Activated CD4-positive, alpha-beta memory T cell treated with anti-CD3 and anti-CD28 coated beads, Interleukin-2, amount 10 ng/mL, durations not matched to agents 7 days and 5 days (primary cell): ENCODE measurements at regions not wholly inside any gene's neighbourhood (a gene's known extent, or its start where the extent isn't known, plus 50 kb on each side); places are given as distances from the start of the nearest gene placed in this dataset.
"Not testable (repeated sequence)": the region's sequence is repeated elsewhere in the genome, so short reads cannot be mapped to it uniquely, and the experiment has no call there.

Experiments used
- CTCF ChIA-PET: fragments of 350-600 bp; sonication (Branson Sonifier 250); formaldehyde crosslinking; loops from one replicate; lab custom pipeline; 2021; ENCODE audit warnings: antibody characterized with exemption, inconsistent platforms; lab: Charles Lee
- POLR2A ChIA-PET: fragments of 350-600 bp; sonication (Branson Sonifier 250); formaldehyde crosslinking; loops from one replicate; lab custom pipeline; 2021; ENCODE audit warnings: antibody characterized with exemption; lab: Charles Lee
- DNase-seq: peaks from one replicate; pipeline ENCODE4 v3.0.0-alpha.2; 2020
- H3K27ac Mint-ChIP-seq: one replicate; pipeline ENCODE4 v1.8.0; 2021; ENCODE audit warnings: mild to moderate bottlenecking, mixed read lengths
- H3K27me3 Mint-ChIP-seq: one replicate; pipeline ENCODE4 v1.8.0; 2021; ENCODE audit warnings: mixed read lengths
- H3K36me3 Mint-ChIP-seq: one replicate; pipeline ENCODE4 v1.8.0; 2021; ENCODE audit warnings: low read depth, mixed read lengths
- H3K4me1 Mint-ChIP-seq: one replicate; pipeline ENCODE4 v1.8.0; 2021; ENCODE audit warnings: mixed read lengths
- H3K4me3 Mint-ChIP-seq: one replicate; pipeline ENCODE4 v1.8.0; 2021; ENCODE audit warnings: mild to moderate bottlenecking, mixed read lengths
- H3K9me3 Mint-ChIP-seq: one replicate; pipeline ENCODE4 v1.8.0; 2021; ENCODE audit warnings: mixed read lengths

- POLR2A ChIA-PET = no interaction called here
- CTCF ChIA-PET = interaction anchor here (0.5 kb wide), 1 partner anchor 694 kb away, joined by 4 read pairs; no protein-coding TSS in a partner anchor
- Mint-ChIP-seq H3K27me3 (no peaks in the 10 kb centered on the region), H3K36me3 (no peaks in the 10 kb centered on the region), H3K4me1 (peaks cover 2% of the 10 kb centered on the region), H3K9me3 (no peaks in the 10 kb centered on the region), H3K4me3 (no peak overlapping the region), H3K27ac (no peak overlapping the region)
- DNase-seq = no peak
These were observed 364.4 kb downstream of the C16orf95 start for GRCh38 chr16:86952769-86953168.

- no peaks in the 10 kb centered on the region for H3K36me3 Mint-ChIP-seq
- ChIA-PET POLR2A (no interaction called here), CTCF (no interaction called here)
- peaks cover 2% of the 10 kb centered on the region for H3K4me1 Mint-ChIP-seq
- DNase-seq = no peak
- H3K27me3 Mint-ChIP-seq = no peaks in the 10 kb centered on the region
- no peak overlapping the region for H3K27ac Mint-ChIP-seq
- H3K9me3 Mint-ChIP-seq = no peaks in the 10 kb centered on the region
- H3K4me3 Mint-ChIP-seq = no peak overlapping the region
These were observed 363.4 kb downstream of the C16orf95 start for GRCh38 chr16:86953631-86954391.

- POLR2A ChIA-PET = no interaction called here
- CTCF ChIA-PET = interaction anchor here (1.0 kb wide), 1 partner anchor 108 kb away, joined by 3 read pairs; no protein-coding TSS in a partner anchor
- no peak overlapping the region for H3K4me3 Mint-ChIP-seq
These were observed 361.9 kb downstream of the C16orf95 start for GRCh38 chr16:86955136-86955855.

GRCh38 chr16:86956437-86956836 is 360.8 kb downstream of the C16orf95 start:
- Mint-ChIP-seq H3K4me3 (no peak overlapping the region), H3K4me1 (peaks cover 2% of the 10 kb centered on the region), H3K9me3 (no peaks in the 10 kb centered on the region), H3K27ac (no peak overlapping the region), H3K36me3 (no peaks in the 10 kb centered on the region), H3K27me3 (no peaks in the 10 kb centered on the region)
- ChIA-PET CTCF (no interaction called here), POLR2A (no interaction called here)
- no peak for DNase-seq

More at GRCh38 chr16:86955136-86955855, 361.9 kb downstream of the C16orf95 start:
- Mint-ChIP-seq H3K36me3 (no peaks in the 10 kb centered on the region), H3K27ac (no peak overlapping the region), H3K27me3 (no peaks in the 10 kb centered on the region), H3K4me1 (peaks cover 2% of the 10 kb centered on the region), H3K9me3 (no peaks in the 10 kb centered on the region)
- DNase-seq = no peak

GRCh38 chr16:86957662-86958198 is 359.5 kb downstream of the C16orf95 start:
- H3K27ac Mint-ChIP-seq, H3K4me1 Mint-ChIP-seq, H3K4me3 Mint-ChIP-seq, CTCF ChIA-PET, POLR2A ChIA-PET, DNase-seq, H3K27me3 Mint-ChIP-seq, H3K36me3 Mint-ChIP-seq, H3K9me3 Mint-ChIP-seq: not testable (repeated sequence)

GRCh38 chr16:86958423-86958822 is 358.8 kb downstream of the C16orf95 start:
- ChIA-PET CTCF (no interaction called here), POLR2A (no interaction called here)
- Mint-ChIP-seq H3K4me1 (peaks cover 2% of the 10 kb centered on the region), H3K4me3 (no peak overlapping the region), H3K27me3 (no peaks in the 10 kb centered on the region), H3K36me3 (no peaks in the 10 kb centered on the region), H3K9me3 (no peaks in the 10 kb centered on the region), H3K27ac (no peak overlapping the region)
- DNase-seq = no peak

- CTCF ChIA-PET = no interaction called here
- H3K4me3 Mint-ChIP-seq = no peak overlapping the region
- POLR2A ChIA-PET = no interaction called here
These were observed 358.0 kb downstream of the C16orf95 start for GRCh38 chr16:86959091-86959651.

GRCh38 chr16:86959729-86960128 is 357.5 kb downstream of the C16orf95 start:
- Mint-ChIP-seq H3K27ac (no peak overlapping the region), H3K9me3 (no peaks in the 10 kb centered on the region)
- CTCF ChIA-PET = no interaction called here

More at GRCh38 chr16:86959091-86959651, 358.0 kb downstream of the C16orf95 start:
- Mint-ChIP-seq H3K27me3 (no peaks in the 10 kb centered on the region), H3K9me3 (no peaks in the 10 kb centered on the region), H3K27ac (no peak overlapping the region), H3K4me1 (peaks cover 2% of the 10 kb centered on the region), H3K36me3 (no peaks in the 10 kb centered on the region)
- DNase-seq = no peak

GRCh38 chr16:86960266-86960665 is 356.9 kb downstream of the C16orf95 start:
- ChIA-PET CTCF (no interaction called here), POLR2A (no interaction called here)
- H3K36me3 Mint-ChIP-seq = no peaks in the 10 kb centered on the region
- H3K27me3 Mint-ChIP-seq = no peaks in the 10 kb centered on the region
- no peak overlapping the region for H3K4me3 Mint-ChIP-seq
- DNase-seq = no peak
- H3K4me1 Mint-ChIP-seq = peaks cover 2% of the 10 kb centered on the region
- H3K9me3 Mint-ChIP-seq = no peaks in the 10 kb centered on the region
- H3K27ac Mint-ChIP-seq = no peak overlapping the region

More at GRCh38 chr16:86959729-86960128, 357.5 kb downstream of the C16orf95 start:
- POLR2A ChIA-PET = no interaction called here
- peaks cover 2% of the 10 kb centered on the region for H3K4me1 Mint-ChIP-seq
- no peaks in the 10 kb centered on the region for H3K27me3 Mint-ChIP-seq
- H3K36me3 Mint-ChIP-seq = no peaks in the 10 kb centered on the region
- DNase-seq = no peak
- no peak overlapping the region for H3K4me3 Mint-ChIP-seq

GRCh38 chr16:86961171-86961601 is 356.0 kb downstream of the C16orf95 start:
- Mint-ChIP-seq H3K36me3 (no peaks in the 10 kb centered on the region), H3K27me3 (no peaks in the 10 kb centered on the region), H3K4me1 (peaks cover 2% of the 10 kb centered on the region), H3K4me3 (no peak overlapping the region), H3K27ac (no peak overlapping the region), H3K9me3 (no peaks in the 10 kb centered on the region)
- no peak for DNase-seq
- POLR2A ChIA-PET = no interaction called here
- CTCF ChIA-PET = no interaction called here

GRCh38 chr16:86962259-86962658 is 354.9 kb downstream of the C16orf95 start:
- H3K4me3 Mint-ChIP-seq = no peak overlapping the region
- no peak for DNase-seq
- ChIA-PET POLR2A (no interaction called here), CTCF (no interaction called here)
- H3K27me3 Mint-ChIP-seq = no peaks in the 10 kb centered on the region
- H3K4me1 Mint-ChIP-seq = no peaks in the 10 kb centered on the region
- no peaks in the 10 kb centered on the region for H3K9me3 Mint-ChIP-seq
- no peaks in the 10 kb centered on the region for H3K36me3 Mint-ChIP-seq
- no peak overlapping the region for H3K27ac Mint-ChIP-seq

- H3K9me3 Mint-ChIP-seq = no peaks in the 10 kb centered on the region
- ChIA-PET POLR2A (no interaction called here), CTCF (no interaction called here)
- H3K36me3 Mint-ChIP-seq = no peaks in the 10 kb centered on the region
- H3K4me1 Mint-ChIP-seq = no peaks in the 10 kb centered on the region
- H3K27ac Mint-ChIP-seq = no peak overlapping the region
- no peak for DNase-seq
- no peaks in the 10 kb centered on the region for H3K27me3 Mint-ChIP-seq
- no peak overlapping the region for H3K4me3 Mint-ChIP-seq
These were observed 354.3 kb downstream of the C16orf95 start for GRCh38 chr16:86962913-86963312.
